ENCODE measurements at regions not wholly inside any gene's neighbourhood (a gene's known extent, or its start where the extent isn't known, plus 50 kb on each side); places are given as distances from the start of the nearest gene placed in this dataset.

DNA sequence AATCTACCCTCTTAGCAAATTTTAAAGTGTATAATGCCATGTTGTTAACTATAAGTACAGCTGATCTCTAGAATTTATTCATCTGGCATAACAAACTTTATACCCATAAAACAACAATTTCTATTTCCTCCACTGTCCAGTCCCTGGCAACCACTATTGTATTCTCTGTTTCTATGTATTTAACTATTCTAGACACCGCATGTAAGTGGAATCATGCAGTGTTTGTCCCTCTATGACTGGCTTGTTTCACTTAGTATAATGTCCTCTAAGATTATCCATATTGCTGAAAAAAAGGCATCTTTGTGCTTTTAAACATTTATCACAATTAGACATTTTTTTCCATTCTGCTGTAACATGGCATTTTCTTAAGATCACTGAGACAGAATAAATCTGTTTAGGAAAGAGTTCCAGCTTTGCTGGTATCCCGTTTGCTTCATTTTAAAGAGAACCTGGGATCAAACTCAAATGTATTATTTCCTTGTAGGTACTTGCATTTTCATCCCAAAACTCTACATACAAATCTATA is 1191.0 kb downstream of the SLITRK5 start:
- TF ChIP-seq POLR2AphosphoS5 (IDR thresholded peaks at IDR 0.05; ENCODE audit: insufficient read depth in 1 of 2, low read depth in 1 of 2) (no peak), CTCF (IDR thresholded peaks at IDR 0.05) (no peak), POLR2A (IDR thresholded peaks at IDR 0.05) (no peak)

Data from vagina (tissue), 2 donors.